ENCODE measurements at regions not wholly inside any gene's neighbourhood (a gene's known extent, or its start where the extent isn't known, plus 50 kb on each side); places are given as distances from the start of the nearest gene placed in this dataset.

- no peak for TF ChIP-seq GATA2 (IDR thresholded peaks at IDR 0.05; ENCODE audit: low read depth, low read length)
- no peak for TF ChIP-seq GATA3 (IDR thresholded peaks at IDR 0.05; ENCODE audit: low read depth, low read length)
These were observed 96.0 kb downstream of the DHCR7 start for GRCh38 chr11:71352226-71352625.
